DMS153 treated with DMSO at 0.1 percent for 48 hours (cell line): ENCODE measurements at regions not wholly inside any gene's neighbourhood (a gene's known extent, or its start where the extent isn't known, plus 50 kb on each side); places are given as distances from the start of the nearest gene placed in this dataset.

Source experiments
- DNase-seq: peaks from one replicate; lab custom pipeline; 2025; ENCODE audit not compliant: unreplicated experiment; lab: John Stamatoyannopoulos, UW

DNA sequence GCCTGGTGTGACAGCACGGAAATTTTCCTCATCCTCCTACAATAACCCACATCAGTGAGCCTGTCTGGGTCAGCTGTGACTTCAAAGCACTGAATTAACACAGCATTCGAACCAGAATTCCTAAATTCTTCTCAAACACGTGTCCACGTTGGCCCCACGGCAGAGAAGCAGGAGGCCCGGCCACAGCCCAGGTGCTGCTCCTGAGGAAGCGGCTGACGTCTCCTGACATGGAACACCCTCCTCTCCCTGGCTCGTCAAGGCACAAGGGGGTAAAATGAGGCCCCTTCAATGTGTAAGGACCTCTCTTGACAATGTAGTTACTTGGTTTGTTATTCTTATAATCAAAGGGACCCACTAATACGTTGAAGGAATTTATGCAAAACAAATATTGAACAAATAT is 156.3 kb upstream of the GSC start:
- DNase-seq, result no peak

DNA sequence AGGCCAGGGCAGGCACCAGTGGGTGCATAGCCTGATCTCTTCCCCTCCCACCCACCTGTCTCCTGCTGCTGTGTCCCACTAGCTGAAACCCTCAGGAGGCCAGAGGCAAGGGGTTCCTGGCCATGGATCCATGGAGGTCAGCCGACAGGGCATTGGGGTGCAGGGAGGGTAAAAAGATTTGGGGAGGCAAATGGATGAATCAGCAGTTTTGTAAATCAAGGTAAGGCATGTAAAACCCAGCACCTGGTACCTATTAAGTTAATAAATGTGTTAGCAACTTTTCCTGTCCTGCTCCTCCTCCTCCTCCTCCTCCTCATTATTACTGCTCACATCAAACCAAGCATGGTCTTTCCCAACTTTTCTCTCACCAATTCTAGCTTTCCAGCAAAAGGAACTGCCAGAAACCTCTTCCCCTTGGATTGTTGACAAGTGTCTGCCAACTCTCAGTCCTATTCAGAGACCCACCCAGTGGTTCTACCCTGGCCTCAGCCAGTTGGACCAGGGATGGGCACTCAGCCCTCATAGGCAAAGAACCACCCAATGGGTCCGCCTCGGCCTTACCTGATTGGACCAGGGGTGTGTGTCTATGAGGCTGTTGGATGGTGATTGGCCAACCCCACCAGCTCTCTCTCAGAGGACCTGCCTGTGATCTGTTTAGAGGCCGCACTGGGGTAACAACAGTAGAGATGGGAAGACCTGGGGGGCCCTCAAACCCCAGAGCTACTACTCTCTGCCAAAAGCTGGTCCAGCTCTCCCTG is 155.7 kb upstream of the GSC start:
- DNase-seq, result no peak

DNA sequence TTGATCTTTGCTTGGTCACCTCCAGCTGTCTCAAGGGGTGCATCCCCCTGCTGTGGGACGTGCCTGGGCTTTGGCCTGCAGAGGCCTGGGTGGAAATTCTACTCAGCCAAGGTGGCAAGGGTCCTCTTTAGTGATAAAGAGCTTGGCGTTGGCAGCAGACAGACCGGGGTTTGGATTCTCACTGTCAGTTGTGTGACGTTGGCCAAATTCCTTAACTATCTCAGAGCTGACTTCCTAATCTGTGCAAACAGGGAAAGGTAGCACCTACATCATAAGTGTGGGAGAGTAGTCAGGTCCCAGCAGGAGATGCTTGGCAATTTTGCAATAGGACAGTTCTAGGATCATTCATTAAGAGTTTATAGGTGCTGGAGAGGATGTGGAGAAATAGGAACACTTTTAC is 154.3 kb upstream of the GSC start:
- no peak for DNase-seq

DNA sequence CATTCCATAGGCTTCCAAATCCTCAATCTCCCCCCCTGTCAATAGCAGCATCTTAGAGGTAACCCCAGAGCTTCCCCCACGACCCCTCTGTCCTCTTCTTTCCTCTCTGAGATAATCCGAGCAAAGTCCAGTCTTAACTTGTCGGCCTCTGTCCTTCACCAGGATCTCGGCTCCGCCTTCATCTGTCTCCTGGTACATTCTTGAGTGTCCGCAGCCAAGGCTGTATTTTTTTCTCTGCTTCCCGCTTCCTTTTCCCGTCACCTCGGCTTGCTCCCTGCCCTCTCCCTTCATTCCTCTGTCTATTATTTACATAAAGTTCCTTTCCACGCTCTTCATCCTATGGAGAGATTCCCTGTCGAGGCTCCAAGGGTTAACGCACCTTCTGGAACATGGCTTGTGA is 153.9 kb upstream of the GSC start:
- no peak for DNase-seq

DNA sequence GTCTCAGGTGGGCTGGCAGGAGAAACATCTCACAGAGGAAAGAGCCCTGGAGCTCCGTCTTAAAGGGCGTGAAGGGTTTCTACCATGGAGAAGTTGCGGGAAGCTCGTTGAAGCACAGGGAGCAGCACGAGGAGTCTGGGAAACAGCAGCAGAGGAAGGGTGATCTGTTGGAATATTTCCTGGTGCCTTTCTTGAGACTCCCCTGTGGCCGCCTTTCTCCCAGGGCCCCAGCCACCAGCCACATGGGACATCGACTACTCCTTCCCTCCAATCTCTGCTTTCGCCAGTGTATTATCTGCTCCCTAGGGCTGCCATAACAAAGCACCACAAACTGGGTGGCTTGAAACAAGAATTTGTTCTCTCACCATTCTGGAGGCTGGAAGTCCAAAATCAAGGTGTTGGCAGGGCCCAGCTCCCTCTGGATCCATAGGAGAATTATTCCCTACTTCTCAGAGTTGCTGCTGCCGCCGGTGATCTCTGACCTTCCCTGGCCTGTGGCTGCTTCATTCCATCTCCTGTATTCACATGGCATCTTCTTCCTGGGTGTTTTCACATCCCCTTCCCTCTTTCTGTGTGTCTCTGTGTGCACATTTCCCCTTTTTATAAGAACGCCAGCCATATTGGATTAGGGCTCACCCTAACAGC is 152.8 kb upstream of the GSC start:
- no peak for DNase-seq

DNA sequence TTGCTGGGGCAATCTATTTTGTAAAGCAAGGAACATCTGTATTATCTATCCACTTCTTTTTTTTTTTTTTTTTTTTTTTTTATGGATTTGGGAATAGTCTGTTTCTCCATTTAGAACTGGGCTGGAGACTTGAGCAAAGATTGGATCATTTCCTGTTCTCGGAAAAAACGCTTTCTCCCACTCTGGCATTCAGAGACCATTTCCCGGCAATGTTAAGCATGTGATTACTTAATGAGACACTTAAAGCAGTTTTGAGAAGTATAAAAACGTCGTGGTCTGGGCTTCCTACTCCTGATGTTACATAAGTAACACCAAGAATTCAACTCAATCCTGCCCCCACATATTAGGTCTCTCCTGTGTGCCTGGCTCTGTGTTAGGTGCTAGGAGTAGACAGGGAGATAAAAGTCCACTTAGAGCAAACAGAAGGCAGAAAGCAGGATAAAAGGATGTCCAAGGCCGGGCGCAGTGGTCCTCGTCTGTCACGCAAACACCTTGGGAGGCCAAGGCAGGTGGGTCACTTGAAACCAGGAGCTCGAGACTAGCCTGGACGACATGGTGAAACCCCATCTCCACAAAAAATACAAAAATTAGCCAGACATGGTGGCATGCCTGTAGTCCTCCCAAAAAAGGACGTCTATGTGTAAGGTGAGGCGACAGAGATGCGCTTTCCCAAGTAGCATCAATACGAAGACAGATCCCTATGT is 152.1 kb upstream of the GSC start:
- DNase-seq, result no peak

DNA sequence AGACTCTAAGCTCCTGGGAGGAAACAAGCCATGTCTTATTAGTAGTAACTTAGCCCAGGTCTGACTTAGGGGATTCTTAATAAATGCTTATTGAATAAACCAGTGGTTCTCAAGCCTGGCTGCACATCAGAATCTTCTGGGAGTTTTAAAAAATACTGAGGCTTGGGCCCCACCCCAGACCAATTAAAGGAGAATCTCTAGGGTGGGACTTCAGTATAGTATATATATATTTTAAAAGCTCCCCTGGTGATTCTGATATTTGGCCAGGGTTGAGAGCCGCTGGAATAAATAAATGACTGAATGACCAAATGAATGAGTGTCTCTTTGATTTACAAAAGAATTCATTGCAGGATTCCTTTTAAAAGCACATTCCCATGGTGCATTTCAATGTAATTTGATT is 151.5 kb upstream of the GSC start:
- DNase-seq, result no peak

DNA sequence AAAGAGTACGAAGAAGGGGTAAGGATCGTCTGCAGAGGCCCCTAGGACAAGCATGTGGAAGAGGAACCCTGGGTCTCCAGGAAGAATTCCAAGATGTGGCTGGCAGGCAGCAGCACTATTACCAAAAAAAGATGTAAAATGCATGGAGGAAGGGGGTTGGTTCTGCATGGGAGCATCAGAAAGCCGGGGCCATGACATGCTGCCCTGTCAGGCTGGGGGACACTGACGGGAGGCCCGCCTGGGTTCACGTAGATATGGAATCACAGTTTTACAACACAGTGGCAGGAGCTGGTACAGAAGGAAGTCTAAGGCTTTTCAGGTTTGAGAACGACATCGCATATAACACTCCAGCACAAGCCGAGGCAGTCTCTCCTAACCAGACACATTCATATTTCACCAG is 150.0 kb upstream of the GSC start:
- no peak for DNase-seq

DNA sequence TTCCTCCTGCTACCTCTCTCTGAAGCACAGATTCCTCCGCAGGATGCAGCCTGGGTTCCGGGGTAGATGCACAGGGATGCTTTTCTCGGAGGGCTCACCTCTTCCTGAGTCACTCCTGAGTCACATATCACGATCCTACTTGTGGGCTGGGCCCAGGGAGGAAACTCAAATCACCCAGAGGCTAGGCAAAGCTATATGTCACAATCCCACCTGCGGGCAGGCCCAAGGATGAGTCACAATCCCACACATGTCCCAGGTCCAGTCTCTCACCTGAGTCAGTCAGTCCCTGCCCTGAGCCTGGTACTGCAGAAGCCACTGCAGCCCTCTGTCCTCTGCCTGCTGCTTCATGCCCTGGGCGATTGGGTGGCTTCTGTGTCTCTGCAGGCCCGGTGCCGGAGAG is 149.0 kb upstream of the GSC start:
- no peak for DNase-seq

DNA sequence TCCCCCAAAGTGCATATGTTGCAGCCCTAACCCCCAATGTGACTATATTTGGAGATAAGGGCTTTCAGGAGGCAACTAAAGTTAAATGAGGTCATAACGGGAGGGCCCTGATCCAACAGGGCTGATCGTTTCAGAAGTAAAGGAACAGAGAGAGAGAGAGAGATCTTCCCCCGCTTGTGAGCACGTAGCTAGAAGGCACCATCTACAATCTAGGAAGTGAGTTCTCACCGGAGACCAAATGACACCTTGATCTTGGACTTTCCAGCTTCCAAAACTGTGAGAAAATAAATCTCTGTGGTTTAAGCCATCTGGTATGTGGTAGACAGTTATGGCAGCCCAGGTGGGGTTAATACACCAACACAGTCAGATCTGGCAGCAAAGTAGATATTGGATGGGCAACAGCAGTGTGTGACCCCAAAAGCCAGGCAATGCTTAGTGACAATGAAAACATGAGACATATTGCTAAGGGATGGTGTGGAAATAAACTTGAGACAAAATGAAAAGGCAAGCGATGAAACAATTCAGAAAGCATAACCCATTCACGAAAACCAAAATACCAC is 147.2 kb upstream of the GSC start:
- DNase-seq, result no peak

DNA sequence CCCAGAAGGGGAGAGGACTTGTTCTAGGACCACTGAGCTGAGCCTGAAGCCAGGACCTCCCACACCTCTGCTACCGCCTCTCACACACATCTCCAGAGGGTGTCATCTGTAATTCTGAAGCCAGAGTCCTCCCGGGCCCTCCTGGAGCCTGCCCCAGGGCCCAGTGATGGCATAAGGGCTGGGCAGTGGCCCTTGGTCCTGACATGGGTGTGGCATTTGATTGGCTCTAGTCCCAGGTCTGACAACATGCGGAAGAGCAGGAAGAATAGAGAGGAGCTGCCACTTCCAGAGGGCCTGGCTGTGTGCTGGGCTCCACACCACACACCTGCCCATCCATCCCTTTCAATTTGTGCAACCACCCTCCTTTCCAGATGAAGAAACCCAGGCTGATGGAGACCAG is 144.3 kb upstream of the GSC start:
- DNase-seq, result no peak

DNA sequence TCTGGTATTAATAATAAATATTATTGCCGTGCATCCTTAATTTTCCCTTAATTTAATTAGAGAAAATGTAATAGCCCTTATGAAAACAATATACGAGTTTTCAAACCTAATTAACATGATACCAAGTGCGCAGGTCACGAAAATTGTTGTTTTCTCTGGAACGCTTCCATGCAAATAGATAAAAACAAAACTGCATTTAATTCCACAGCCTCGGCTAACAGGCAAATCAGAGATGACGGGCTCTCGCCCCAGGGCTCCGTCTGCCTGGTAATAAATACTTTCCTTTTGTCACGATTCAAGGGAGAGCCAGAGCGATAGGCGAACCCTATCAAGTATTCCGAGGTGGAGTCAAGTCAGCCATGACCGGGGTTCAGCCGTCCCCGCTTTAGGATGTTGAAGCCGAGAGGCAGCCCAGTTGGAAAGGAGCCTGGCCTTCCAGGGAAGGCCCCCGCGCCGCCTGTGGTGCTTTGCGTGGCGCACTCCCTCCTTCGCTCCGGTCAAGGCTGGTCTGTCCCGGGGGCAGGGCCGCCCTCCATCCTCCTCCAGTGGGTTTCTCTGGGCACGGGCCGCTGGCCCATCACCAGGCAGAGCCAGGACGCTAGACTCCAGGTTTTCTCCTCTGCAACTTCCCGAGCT is 137.8 kb upstream of the GSC start:
- no peak for DNase-seq

DNA sequence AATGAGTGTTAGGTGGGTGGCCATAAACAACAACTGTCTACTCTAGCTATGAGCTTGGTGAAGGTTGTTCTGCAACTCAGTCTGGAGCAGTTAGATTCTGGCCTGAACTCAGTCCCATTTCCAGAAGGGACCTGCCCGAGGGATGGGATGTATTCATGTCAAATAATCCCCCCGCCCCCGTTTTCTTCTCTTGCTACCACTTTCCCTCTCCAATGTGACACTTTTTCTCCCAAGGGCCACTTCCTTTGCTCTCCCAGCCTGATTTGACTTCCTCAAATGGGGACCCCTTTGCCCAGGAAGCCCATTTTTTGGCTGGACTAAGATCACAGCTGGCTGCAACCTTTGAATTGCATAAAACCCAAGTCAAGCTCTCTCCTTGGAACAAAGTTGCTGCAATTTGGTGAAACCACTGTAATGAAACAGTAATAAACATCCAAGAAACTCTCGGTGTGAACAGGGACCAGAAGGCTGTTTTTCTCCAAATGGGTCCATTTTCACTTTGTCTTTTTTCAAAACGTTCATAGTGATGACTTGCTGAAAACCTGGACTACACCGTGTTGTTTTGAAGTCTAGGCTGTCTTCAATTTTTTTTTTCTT is 137.2 kb upstream of the GSC start:
- no peak for DNase-seq

DNA sequence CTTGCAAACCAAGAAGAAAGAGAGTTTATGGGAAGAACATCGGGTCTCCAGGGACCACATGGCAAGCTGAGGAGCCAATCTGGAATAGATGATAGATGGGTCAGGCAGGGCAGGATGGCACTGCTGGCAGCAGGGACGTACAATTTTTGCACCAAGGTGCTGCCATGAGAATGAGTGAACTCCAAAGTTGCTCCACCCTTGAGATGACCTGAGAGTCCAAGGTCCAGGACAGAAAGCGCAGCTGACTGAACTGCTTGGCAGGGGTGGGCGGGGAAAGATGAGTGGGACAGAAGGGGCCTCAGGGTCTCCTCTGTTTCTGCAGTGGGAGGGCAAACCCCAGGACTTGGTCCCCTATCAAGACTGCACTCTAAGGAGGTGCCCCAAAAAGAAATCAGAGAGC is 136.7 kb upstream of the GSC start:
- no peak for DNase-seq

DNA sequence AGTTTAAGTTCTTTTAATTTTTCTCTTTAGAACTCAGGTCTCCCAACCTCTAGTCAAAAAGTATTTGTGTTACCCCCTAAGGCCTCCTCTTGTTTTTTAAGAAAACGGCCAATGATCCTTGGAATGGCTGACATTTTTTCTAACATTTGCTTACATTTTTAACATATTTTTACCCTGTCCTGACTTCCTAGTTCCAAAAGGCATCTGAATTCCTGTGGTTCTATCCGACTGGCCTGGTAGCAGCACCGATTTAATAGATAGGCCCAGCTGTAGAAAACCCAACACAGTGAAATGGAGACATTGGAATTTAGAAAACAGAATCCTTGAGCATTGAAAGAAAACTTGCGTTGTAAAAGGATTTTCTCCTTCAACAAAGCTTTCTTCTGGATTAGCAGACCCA is 134.7 kb upstream of the GSC start:
- DNase-seq, result no peak

DNA sequence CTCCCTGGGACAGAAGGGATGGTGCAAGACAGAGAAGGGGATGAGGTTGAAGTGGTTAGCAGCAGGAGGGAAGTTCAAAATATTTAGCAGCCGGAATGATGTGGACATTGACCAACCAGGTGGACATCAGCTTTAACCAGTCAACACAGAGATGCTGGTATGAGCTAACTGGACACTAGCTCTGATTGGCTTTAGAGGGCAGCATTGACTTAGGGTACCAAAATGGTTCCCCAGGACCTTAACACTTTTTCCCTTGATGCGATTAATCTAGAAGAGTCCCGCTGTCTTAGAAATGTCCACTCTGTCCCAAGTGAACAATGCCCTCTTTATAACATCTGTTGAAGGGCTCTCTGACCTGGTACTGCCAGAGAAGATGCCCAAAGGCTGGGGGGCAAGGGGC is 134.0 kb upstream of the GSC start:
- DNase-seq, result no peak

DNA sequence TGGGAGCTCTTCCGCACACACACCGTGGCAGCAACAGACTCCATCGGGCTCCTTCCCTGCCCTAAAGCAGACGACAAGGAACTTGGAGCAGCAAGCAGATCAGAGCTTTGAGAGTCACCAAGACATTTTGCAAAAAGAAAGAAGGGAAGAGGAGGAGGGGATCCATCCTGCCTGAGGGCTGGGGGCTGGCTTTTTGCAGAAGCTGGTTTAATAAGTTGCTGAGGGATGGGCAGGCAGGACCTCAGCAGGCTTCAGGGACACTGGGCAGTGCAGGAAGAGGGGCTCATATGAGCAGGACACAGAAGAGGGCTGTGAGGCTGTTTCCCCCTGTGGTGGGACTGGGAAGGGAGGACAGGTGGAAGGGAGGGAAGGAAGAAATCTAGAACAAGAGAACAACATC is 133.4 kb upstream of the GSC start:
- DNase-seq, result no peak

DNA sequence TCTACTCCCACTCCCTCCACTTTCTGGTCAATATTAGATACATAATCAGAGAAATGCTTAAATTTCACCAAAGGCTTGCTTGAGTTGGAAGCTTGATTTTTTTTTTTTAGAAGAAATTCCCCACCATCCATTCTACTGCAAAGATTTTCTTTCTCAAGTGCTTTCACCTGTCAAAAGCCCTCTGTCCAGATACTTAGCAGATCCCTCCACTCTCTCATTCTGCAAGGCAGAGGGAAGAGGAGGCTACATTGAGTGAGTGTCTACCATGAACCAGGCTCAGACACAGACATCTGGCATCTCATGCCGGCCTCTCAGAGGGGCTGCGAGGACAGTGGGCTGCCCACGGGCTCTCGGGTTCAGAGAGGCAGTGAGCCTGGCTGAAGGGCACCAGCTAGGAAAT is 127.6 kb upstream of the GSC start:
- no peak for DNase-seq

DNA sequence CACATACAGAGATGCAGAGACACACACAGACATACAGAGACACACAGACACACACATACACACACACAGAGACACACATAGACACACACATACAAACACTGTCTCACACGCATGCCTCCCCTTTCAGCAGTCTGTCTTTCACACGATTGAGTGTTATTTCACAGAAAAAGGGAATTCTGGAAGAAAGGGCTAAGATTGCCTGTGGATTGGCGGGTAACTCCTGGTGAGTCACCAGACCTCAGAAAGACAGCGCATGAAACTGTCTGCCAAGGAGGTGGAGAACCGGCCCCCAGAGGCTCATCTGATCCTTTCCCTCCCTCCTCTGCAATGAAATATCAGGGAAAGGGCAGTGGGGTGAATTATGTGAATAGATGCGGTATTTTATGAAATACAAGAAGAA is 127.2 kb upstream of the GSC start:
- no peak for DNase-seq

DNA sequence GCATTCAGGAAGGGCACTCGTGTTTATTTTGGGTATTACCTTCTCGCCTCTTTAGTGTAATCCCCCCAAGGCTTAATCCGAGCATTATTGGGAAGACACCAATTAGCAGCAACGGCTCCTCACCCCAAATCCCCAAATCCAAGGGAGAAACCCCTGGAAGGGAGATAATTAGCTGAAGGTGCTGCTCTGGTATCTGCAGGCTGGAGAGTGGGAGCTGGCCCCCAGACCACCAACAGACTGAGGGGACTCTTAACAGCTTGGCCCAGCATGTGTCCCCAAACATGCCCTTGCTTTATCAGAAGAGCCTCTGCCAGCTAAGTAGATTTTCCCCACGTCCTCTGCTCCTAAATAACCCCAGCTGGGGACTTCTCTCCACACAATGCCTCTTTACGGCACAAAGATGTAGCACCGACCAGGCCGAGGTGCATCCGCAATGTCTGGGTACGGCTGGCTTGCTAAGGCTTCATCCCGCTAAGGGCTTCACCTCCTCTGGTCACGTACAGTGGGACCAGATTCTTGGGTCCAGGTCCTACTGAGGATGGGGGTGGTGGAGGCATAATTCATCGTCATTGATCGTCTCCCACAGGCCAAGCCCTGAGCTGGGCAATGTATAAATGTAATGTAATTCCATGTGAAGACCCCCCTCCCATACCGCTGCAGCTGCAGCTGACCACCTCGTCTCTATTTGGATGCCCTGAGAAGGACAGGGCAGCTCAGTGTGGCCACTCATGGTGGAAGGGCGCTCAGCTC is 123.7 kb upstream of the GSC start:
- no peak for DNase-seq

DNA sequence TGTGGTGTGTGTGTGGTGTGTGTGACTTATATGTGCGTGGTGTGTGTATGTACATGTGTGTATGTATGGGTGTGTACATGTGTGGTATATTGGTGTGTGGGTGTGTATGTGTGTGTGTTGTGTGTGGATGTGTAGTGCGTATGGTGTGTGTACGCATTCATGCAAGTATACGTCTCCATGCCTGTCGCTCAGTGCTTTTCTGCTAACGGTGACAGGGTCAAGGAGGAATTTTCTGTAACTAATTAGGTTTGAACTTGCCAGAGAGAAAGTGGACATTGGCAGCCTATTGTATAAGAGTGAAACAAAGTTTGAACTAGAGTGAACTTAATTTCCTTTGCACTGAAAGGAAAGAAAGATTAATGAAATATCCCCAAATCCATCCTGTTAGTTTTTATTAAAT is 120.9 kb upstream of the GSC start:
- DNase-seq, result no peak
